NCI-H2196 (cell line): ENCODE measurements at regions not wholly inside any gene's neighbourhood (a gene's known extent, or its start where the extent isn't known, plus 50 kb on each side); places are given as distances from the start of the nearest gene placed in this dataset.
"Not testable (repeated sequence)": the region's sequence is repeated elsewhere in the genome, so short reads cannot be mapped to it uniquely, and the experiment has no call there.

ENCODE experiments used
- DNase-seq: peaks from one replicate; lab custom pipeline; 2025; ENCODE audit not compliant: unreplicated experiment; lab: John Stamatoyannopoulos, UW

- DNase-seq, result no peak
Measured at GRCh38 chr2:47964277-47964676, 58.0 kb upstream of the FBXO11 start.

GRCh38 chr2:47964722-47965434 is 58.6 kb upstream of the FBXO11 start:
- DNase-seq, result no peak

- not testable (repeated sequence) for DNase-seq
Measured at GRCh38 chr2:47976728-47977127, 70.4 kb upstream of the FBXO11 start.

GRCh38 chr2:47984041-47984440 is 77.7 kb upstream of the FBXO11 start:
- no peak for DNase-seq

GRCh38 chr2:47990503-47990902 is 84.2 kb upstream of the FBXO11 start:
- DNase-seq, result no peak

GRCh38 chr2:47992671-47993070 is 86.4 kb upstream of the FBXO11 start:
- DNase-seq, result no peak

GRCh38 chr2:47996808-47997207 is 90.5 kb upstream of the FBXO11 start:
- DNase-seq, result no peak

GRCh38 chr2:47999512-47999911 is 93.2 kb upstream of the FBXO11 start:
- DNase-seq, result no peak

- DNase-seq, result no peak
Measured at GRCh38 chr2:48001498-48001897, 95.2 kb upstream of the FBXO11 start.

- no peak for DNase-seq
Measured at GRCh38 chr2:48006094-48006493, 99.8 kb upstream of the FBXO11 start.

GRCh38 chr2:48007699-48008268 is 101.5 kb upstream of the FBXO11 start:
- no peak for DNase-seq

GRCh38 chr2:48009256-48009655 is 103.0 kb upstream of the FBXO11 start:
- no peak for DNase-seq

- no peak for DNase-seq
Measured at GRCh38 chr2:48015421-48015820, 109.1 kb upstream of the FBXO11 start.

GRCh38 chr2:48016225-48017019 is 110.1 kb upstream of the FBXO11 start:
- no peak for DNase-seq

- DNase-seq, result no peak
Measured at GRCh38 chr2:48017136-48017535, 110.8 kb upstream of the FBXO11 start.

GRCh38 chr2:48018480-48018879 is 112.2 kb upstream of the FBXO11 start:
- DNase-seq, result no peak

GRCh38 chr2:48026865-48027264 is 120.6 kb upstream of the FBXO11 start:
- DNase-seq, result no peak

GRCh38 chr2:48032765-48033164 is 126.5 kb upstream of the FBXO11 start:
- DNase-seq, result no peak

- no peak for DNase-seq
Measured at GRCh38 chr2:48034295-48034694, 128.0 kb upstream of the FBXO11 start.

GRCh38 chr2:48036312-48036711 is 130.0 kb upstream of the FBXO11 start:
- DNase-seq, result no peak

- DNase-seq, result no peak
Measured at GRCh38 chr2:48039209-48039990, 133.1 kb upstream of the FBXO11 start.
